ENCODE measurements at regions not wholly inside any gene's neighbourhood (a gene's known extent, or its start where the extent isn't known, plus 50 kb on each side); places are given as distances from the start of the nearest gene placed in this dataset.

DNA sequence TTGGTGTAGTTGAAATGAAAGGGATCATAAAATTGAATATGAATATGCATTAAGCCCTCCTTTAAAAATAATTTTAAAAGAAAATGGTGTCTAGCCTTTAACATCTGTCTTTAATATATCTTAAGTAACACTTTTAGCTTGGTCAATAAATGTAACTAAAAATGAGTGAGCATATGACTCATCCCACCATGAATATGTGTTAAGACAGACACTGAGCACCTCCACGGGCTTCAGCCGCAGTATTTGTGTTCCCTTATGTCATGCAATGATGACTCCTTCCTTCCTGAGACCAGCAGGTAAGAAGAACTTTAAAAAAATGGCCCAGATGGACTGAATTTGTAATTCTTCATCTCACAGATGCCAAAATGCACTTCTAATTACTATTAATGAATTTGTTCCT, 563.2 kb downstream of the NR2F1-AS1 start:
- H3K4me1 ChIP-seq (ENCODE audit: control insufficient read depth, extremely low read depth, insufficient read depth, low read length), result no peaks in the 10 kb centered on the region
- no TSS peak for BruUV-seq (replicated peaks)
- intact Hi-C loops (cut with micrococcal nuclease), result no loop called here
- ChIA-PET POLR2A (no interaction called here), CTCF (interaction anchor here (1.2 kb wide), 1 partner anchor 9 kb away, joined by 3 read pairs; no protein-coding TSS in a partner anchor)
- H4K20me1 ChIP-seq (replicated peaks; ENCODE audit: control insufficient read depth, extremely low read depth, insufficient read depth, low read length), result no peaks in the 10 kb centered on the region
- DNase-seq (ENCODE audit: low read depth, low spot score) (no peak), FAIRE-seq (no peak)
- H3K9ac ChIP-seq (replicated peaks; ENCODE audit: extremely low read depth, insufficient read depth, low read length), result no peak overlapping the region
- no peak overlapping the region for H3K27ac ChIP-seq (ENCODE audit: insufficient read depth, low read depth, low read length)
- H3K36me3 ChIP-seq (ENCODE audit: control insufficient read depth in 2 of 2, extremely low read depth in 1 of 2, insufficient read depth in 2 of 2, low read length in 2 of 2), result no peaks in the 10 kb centered on the region
- TF ChIP-seq, protein P1, sequence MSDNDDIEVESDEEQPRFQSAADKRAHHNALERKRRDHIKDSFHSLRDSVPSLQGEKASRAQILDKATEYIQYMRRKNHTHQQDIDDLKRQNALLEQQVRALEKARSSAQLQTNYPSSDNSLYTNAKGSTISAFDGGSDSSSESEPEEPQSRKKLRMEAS (IDR thresholded peaks at IDR 0.05; ENCODE audit: insufficient read depth, insufficient read length), result no peak
- no peak for TF ChIP-seq MYC (IDR thresholded peaks at IDR 0.05; ENCODE audit: low read depth, low read length)
- H3K9me3 ChIP-seq (replicated peaks; ENCODE audit: control insufficient read depth, insufficient read depth, low read length), result no peaks in the 10 kb centered on the region
- H3K9me1 ChIP-seq (replicated peaks; ENCODE audit: control insufficient read depth, extremely low read depth, insufficient read depth, low read length), result no peaks in the 10 kb centered on the region
- no peak overlapping the region for H2AFZ ChIP-seq (ENCODE audit: low read depth, low read length)
- no peaks in the 10 kb centered on the region for H3K27me3 ChIP-seq (ENCODE audit: control insufficient read depth in 2 of 2, insufficient read depth in 2 of 2, low read length in 2 of 2)
- H3K79me2 ChIP-seq (ENCODE audit: control insufficient read depth, insufficient read depth, low read length), result no peaks in the 10 kb centered on the region
- H3K4me3 ChIP-seq (replicated peaks in 1 of 3; ENCODE audit: insufficient read depth in 1 of 3, low read depth in 1 of 3, low read length in 3 of 3), result no peak overlapping the region
- dilution Hi-C loops (cut with MboI; ENCODE audit: extremely low pct_ligation_motif_present, low sequenced_read_pairs), result no loop called here
- no peak overlapping the region for H3K4me2 ChIP-seq (ENCODE audit: insufficient read depth, low read length)

DNA sequence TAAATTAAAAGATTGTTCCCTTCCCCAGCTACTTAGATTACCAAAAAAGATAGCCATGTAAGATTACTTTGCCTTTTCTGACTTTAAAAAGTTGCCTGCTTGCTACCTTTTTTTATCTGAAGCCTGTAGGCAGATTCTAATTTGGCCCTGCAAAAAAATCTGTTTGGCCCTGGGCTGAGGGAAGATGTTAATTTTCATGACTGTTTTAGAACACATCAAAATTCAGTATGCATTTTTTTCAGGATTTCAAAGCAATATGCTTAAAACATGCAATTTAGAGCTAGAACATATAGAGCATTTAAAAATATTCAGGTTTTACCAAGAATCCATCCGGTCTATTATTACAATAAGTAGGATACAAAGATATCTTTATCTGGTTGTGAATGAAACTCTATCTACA, 563.6 kb downstream of the NR2F1-AS1 start:
- ChIA-PET POLR2A (no interaction called here), CTCF (no interaction called here)
- intact Hi-C loops (cut with micrococcal nuclease), result no loop called here
- dilution Hi-C loops (cut with MboI; ENCODE audit: extremely low pct_ligation_motif_present, low sequenced_read_pairs), result no loop called here
- BruUV-seq (replicated peaks), result no TSS peak
- DNase-seq (ENCODE audit: low read depth, low spot score), result no peak
- H3K4me3 ChIP-seq (replicated peaks in 1 of 3; ENCODE audit: insufficient read depth in 1 of 3, low read depth in 1 of 3, low read length in 3 of 3), result no peak overlapping the region
- H2AFZ ChIP-seq (ENCODE audit: low read depth, low read length), result no peak overlapping the region
- no peaks in the 10 kb centered on the region for H3K27me3 ChIP-seq (ENCODE audit: control insufficient read depth in 2 of 2, insufficient read depth in 2 of 2, low read length in 2 of 2)
- H3K9ac ChIP-seq (replicated peaks; ENCODE audit: extremely low read depth, insufficient read depth, low read length), result no peak overlapping the region
- TF ChIP-seq JUN (IDR thresholded peaks at IDR 0.05; ENCODE audit: borderline replicate concordance, insufficient read depth, insufficient read length, low read depth) (no peak), POLR2AphosphoS5 (IDR thresholded peaks at IDR 0.05; ENCODE audit: insufficient read depth, low read depth, low read length) (no peak), GATA2 (IDR thresholded peaks at IDR 0.05; ENCODE audit: insufficient read depth, insufficient read length, low read depth, low read length) (no peak)
- TF ChIP-seq, protein P1 (IDR thresholded peaks at IDR 0.05; ENCODE audit: insufficient read depth, insufficient read length), result no peak
- no peak overlapping the region for H3K4me2 ChIP-seq (ENCODE audit: insufficient read depth, low read length)
- no peaks in the 10 kb centered on the region for H3K36me3 ChIP-seq (ENCODE audit: control insufficient read depth in 2 of 2, extremely low read depth in 1 of 2, insufficient read depth in 2 of 2, low read length in 2 of 2)
- no peak overlapping the region for H3K27ac ChIP-seq (ENCODE audit: insufficient read depth, low read depth, low read length)
- no peaks in the 10 kb centered on the region for H3K9me1 ChIP-seq (replicated peaks; ENCODE audit: control insufficient read depth, extremely low read depth, insufficient read depth, low read length)
- H3K4me1 ChIP-seq (ENCODE audit: control insufficient read depth, extremely low read depth, insufficient read depth, low read length), result no peaks in the 10 kb centered on the region
- H3K79me2 ChIP-seq (ENCODE audit: control insufficient read depth, insufficient read depth, low read length), result no peaks in the 10 kb centered on the region
- no peaks in the 10 kb centered on the region for H4K20me1 ChIP-seq (replicated peaks; ENCODE audit: control insufficient read depth, extremely low read depth, insufficient read depth, low read length)
- FAIRE-seq, result no peak
- H3K9me3 ChIP-seq (replicated peaks; ENCODE audit: control insufficient read depth, insufficient read depth, low read length), result no peaks in the 10 kb centered on the region

All from endothelial cell of umbilical vein (primary cell).